Right cardiac atrium (tissue), 5 donors: ENCODE measurements at regions not wholly inside any gene's neighbourhood (a gene's known extent, or its start where the extent isn't known, plus 50 kb on each side); places are given as distances from the start of the nearest gene placed in this dataset.

ENCODE experiments used
- ATAC-seq, 2 donors: fragments of 200-7000 bp; cut with Tn5 transposase; one replicate each; pipeline versions ENCODE4 v1.8.0 to v1.9.1; 2020; ENCODE audit warnings: moderate library complexity in 2 of 2, mild to moderate bottlenecking in 1 of 2
- DNase-seq, 3 donors: peaks; one replicate each; pipeline ENCODE4 v3.0.0-alpha.2; 2020
- H3K27ac ChIP-seq: one replicate; pipeline ENCODE4 v1.5.1; 2013; ENCODE audit warnings: mild to moderate bottlenecking, low read length, control low read depth, moderate library complexity
- H3K27me3 ChIP-seq: one replicate; pipeline ENCODE4 v1.6.1; 2013; ENCODE audit not compliant: control insufficient read depth, insufficient read depth
- H3K4me1 ChIP-seq: one replicate; pipeline ENCODE4 v1.6.1; 2013; ENCODE audit warnings: low read length; ENCODE audit not compliant: control insufficient read depth, insufficient read depth
- H3K4me3 ChIP-seq: one replicate; pipeline ENCODE4 v1.5.1; 2013; ENCODE audit warnings: low read length, control low read depth
- H3K9me3 ChIP-seq: one replicate; pipeline ENCODE4 v1.6.1; 2013; ENCODE audit warnings: low read length; ENCODE audit not compliant: control insufficient read depth
- WGBS: extraction: QIAGEN DNeasy Blood & Tissue Kit; methylation state at CpG from one replicate; pipeline ENCODE4 v1.1.7; 2013; 5-methylcytosine and 5-hydroxymethylcytosine counted together
- intact Hi-C, 4 donors: fragments of 100-400 bp; cut with DNase I; formaldehyde crosslinking; loops; one replicate each; pipeline versions ENCODE4 v1.11.0 to v1.14.0; 2022 to 2023
- donor health status: healthy with polysubstance abuse.
- donor health status: DM: no; HTN: yes; CAD: no.
- donor health status: DM: no; HTN: no; CAD: no.
- donor health status: DM: no; HTN: yes; CAD: no; lungs with severe emphysema.
- donor health status: DM: yes; HTN: yes; CAD: no.

GRCh38 chr17:74002241-74002640 lies 201.2 kb upstream of the RPL38 start:
- ATAC-seq (no peak), DNase-seq (no peak)
- Histone ChIP-seq H3K27ac (no peak overlapping the region), H3K4me1 (no peaks in the 10 kb centered on the region), H3K27me3 (no peaks in the 10 kb centered on the region), H3K9me3 (no peaks in the 10 kb centered on the region), H3K4me3 (no peak overlapping the region)
- 93% methylated on average over 5 of the region's 5 CpGs for WGBS
- intact Hi-C loops, result no loop called here

GRCh38 chr17:74004056-74004455 lies 199.4 kb upstream of the RPL38 start:
- Histone ChIP-seq H3K4me1 (no peaks in the 10 kb centered on the region), H3K9me3 (no peaks in the 10 kb centered on the region), H3K4me3 (no peak overlapping the region), H3K27ac (no peak overlapping the region), H3K27me3 (no peaks in the 10 kb centered on the region)
- DNase-seq (no peak), ATAC-seq (no peak)
- 75% methylated on average over 7 of the region's 7 CpGs for WGBS
- intact Hi-C loops, result no loop called here

- 52% methylated on average over 9 of the region's 9 CpGs for WGBS
- ATAC-seq (no peak), DNase-seq (no peak)
- H3K9me3 ChIP-seq, result no peaks in the 10 kb centered on the region
- H3K27me3 ChIP-seq, result no peaks in the 10 kb centered on the region
- H3K4me1 ChIP-seq, result no peaks in the 10 kb centered on the region
- H3K27ac ChIP-seq, result no peak overlapping the region
- intact Hi-C loops, result no loop called here
- no peak overlapping the region for H3K4me3 ChIP-seq
Measured at GRCh38 chr17:74005790-74006189, 197.7 kb upstream of the RPL38 start.

GRCh38 chr17:74006371-74006770 lies 197.1 kb upstream of the RPL38 start:
- Histone ChIP-seq H3K9me3 (no peaks in the 10 kb centered on the region), H3K27me3 (no peaks in the 10 kb centered on the region), H3K4me3 (no peak overlapping the region), H3K27ac (no peak overlapping the region), H3K4me1 (no peaks in the 10 kb centered on the region)
- ATAC-seq (no peak), DNase-seq (no peak)
- intact Hi-C loops, result no loop called here
- 86% methylated on average over 8 of the region's 8 CpGs for WGBS

GRCh38 chr17:74008196-74008595 lies 195.3 kb upstream of the RPL38 start:
- 27% methylated on average over 10 of the region's 10 CpGs for WGBS
- H3K9me3 ChIP-seq, result no peaks in the 10 kb centered on the region
- H3K27me3 ChIP-seq, result no peaks in the 10 kb centered on the region
- ATAC-seq, result peak in 1 of 2 donors; percentile 29
- H3K4me3 ChIP-seq, result no peak overlapping the region
- no peaks in the 10 kb centered on the region for H3K4me1 ChIP-seq
- intact Hi-C loops, result no loop called here
- DNase-seq, result no peak
- H3K27ac ChIP-seq, result no peak overlapping the region

GRCh38 chr17:74009056-74009625 lies 194.3 kb upstream of the RPL38 start:
- H3K27me3 ChIP-seq, result no peaks in the 10 kb centered on the region
- 63% methylated on average over 8 of the region's 8 CpGs for WGBS
- H3K27ac ChIP-seq, result no peak overlapping the region
- ATAC-seq (no peak), DNase-seq (no peak)
- H3K4me3 ChIP-seq, result no peak overlapping the region
- no peaks in the 10 kb centered on the region for H3K9me3 ChIP-seq
- intact Hi-C loops, result no loop called here
- no peaks in the 10 kb centered on the region for H3K4me1 ChIP-seq

- WGBS, result 63% methylated on average over 10 of the region's 10 CpGs
- Histone ChIP-seq H3K27ac (no peak overlapping the region), H3K4me1 (no peaks in the 10 kb centered on the region), H3K27me3 (no peaks in the 10 kb centered on the region), H3K4me3 (no peak overlapping the region), H3K9me3 (peaks cover 5% of the 10 kb centered on the region)
- no peak for ATAC-seq
- intact Hi-C loops, result no loop called here
- no peak for DNase-seq
Measured at GRCh38 chr17:74010903-74011302, 192.6 kb upstream of the RPL38 start.

- DNase-seq (no peak), ATAC-seq (no peak)
- H3K27me3 ChIP-seq, result no peaks in the 10 kb centered on the region
- no peak overlapping the region for H3K27ac ChIP-seq
- peaks cover 5% of the 10 kb centered on the region for H3K9me3 ChIP-seq
- H3K4me3 ChIP-seq, result no peak overlapping the region
- no peaks in the 10 kb centered on the region for H3K4me1 ChIP-seq
- intact Hi-C loops, result no loop called here
- WGBS, result 19% methylated on average over 7 of the region's 7 CpGs
Measured at GRCh38 chr17:74011966-74012365, 191.5 kb upstream of the RPL38 start.

- DNase-seq, result no peak
- H3K27me3 ChIP-seq, result no peaks in the 10 kb centered on the region
- no peak overlapping the region for H3K4me3 ChIP-seq
- H3K27ac ChIP-seq, result no peak overlapping the region
- peaks cover 5% of the 10 kb centered on the region for H3K9me3 ChIP-seq
- WGBS, result 16% methylated on average over 6 of the region's 6 CpGs
- no peak for ATAC-seq
- no peaks in the 10 kb centered on the region for H3K4me1 ChIP-seq
- intact Hi-C loops, result no loop called here
Measured at GRCh38 chr17:74012465-74012864, 191.0 kb upstream of the RPL38 start.

- H3K27ac ChIP-seq, result no peak overlapping the region
- intact Hi-C loops, result no loop called here
- H3K27me3 ChIP-seq, result no peaks in the 10 kb centered on the region
- H3K9me3 ChIP-seq, result peaks cover 5% of the 10 kb centered on the region
- ATAC-seq (no peak), DNase-seq (no peak)
- no peak overlapping the region for H3K4me3 ChIP-seq
- WGBS, result 84% methylated on average over 5 of the region's 5 CpGs
- H3K4me1 ChIP-seq, result no peaks in the 10 kb centered on the region
Measured at GRCh38 chr17:74015316-74015715, 188.2 kb upstream of the RPL38 start.

GRCh38 chr17:74015990-74016389 lies 187.5 kb upstream of the RPL38 start:
- Histone ChIP-seq H3K9me3 (peaks cover 5% of the 10 kb centered on the region), H3K27me3 (no peaks in the 10 kb centered on the region), H3K4me1 (no peaks in the 10 kb centered on the region), H3K27ac (no peak overlapping the region), H3K4me3 (no peak overlapping the region)
- 62% methylated on average over 12 of the region's 12 CpGs for WGBS
- no peak for DNase-seq
- intact Hi-C loops, result no loop called here
- no peak for ATAC-seq

- intact Hi-C loops, result no loop called here
- ATAC-seq (no peak), DNase-seq (no peak)
- H3K27ac ChIP-seq, result no peak overlapping the region
- no peak overlapping the region for H3K4me3 ChIP-seq
- no peaks in the 10 kb centered on the region for H3K27me3 ChIP-seq
- H3K9me3 ChIP-seq, result peaks cover 5% of the 10 kb centered on the region
- no peaks in the 10 kb centered on the region for H3K4me1 ChIP-seq
- 56% methylated on average over 8 of the region's 8 CpGs for WGBS
Measured at GRCh38 chr17:74016461-74016860, 187.0 kb upstream of the RPL38 start.
